T47D (cell line): ENCODE measurements at regions not wholly inside any gene's neighbourhood (a gene's known extent, or its start where the extent isn't known, plus 50 kb on each side); places are given as distances from the start of the nearest gene placed in this dataset.

Source experiments
- DNase-seq, 2 experiments: peaks; one replicate each; pipeline versions ENCODE4 v3.0.0 to v3.0.0-alpha.2; 2011 to 2012; ENCODE audit warnings: low read depth in 1 of 2, low spot score in 1 of 2
- JUND ChIP-seq: IDR thresholded peaks from 2 replicates; pipeline ENCODE4 v1.6.1; 2012; ENCODE audit warnings: low read depth
- in situ Hi-C: cut with HindIII; loops from 2 replicates; pipeline ENCODE4 v1.10.0; 2016; ENCODE audit warnings: low sequenced_read_pairs, low pct_unique_long_range_greater_than_20kb

DNA sequence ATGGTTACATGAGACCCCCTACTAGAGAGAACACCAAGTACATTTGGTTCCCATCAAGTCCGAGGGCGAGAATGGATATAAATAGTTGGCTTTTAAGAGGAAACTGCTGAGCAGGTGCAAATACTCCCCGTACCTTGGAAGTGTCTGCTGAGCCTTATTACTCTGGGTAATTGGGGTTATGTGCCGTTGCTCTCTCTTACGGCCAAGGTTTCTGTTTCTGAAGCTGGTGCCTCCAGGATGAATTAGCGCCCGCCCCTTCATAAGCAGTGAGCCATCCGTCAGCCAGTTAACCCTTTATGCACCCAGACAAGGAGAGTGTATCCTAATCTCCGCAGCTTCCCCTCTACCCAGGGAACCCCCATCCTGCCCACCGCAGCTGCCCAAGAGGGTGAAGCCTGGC, 90.4 kb upstream of the AJAP1 start:
- in situ Hi-C loops = no loop called here
- no peak for TF ChIP-seq JUND
- no peak for DNase-seq

DNA sequence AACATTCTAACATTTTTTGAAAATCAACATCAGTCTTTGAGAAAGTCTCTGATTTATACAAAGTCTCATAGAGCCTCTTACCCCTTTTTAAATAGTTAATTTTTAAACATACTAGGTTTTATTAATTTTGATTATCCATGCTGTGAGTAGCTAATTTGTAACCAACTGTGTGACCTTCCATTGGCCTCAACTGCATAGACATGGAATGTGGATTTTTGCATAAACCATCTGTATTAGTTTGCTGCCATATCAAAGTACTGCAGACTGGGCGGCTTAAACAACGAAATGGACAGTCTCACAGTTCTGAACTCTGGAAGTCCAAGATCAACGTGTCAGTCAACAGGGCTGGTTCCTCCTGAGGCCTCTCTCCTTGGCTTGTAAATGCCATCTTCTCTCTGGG, 89.2 kb upstream of the AJAP1 start:
- no peak for DNase-seq
- no peak for TF ChIP-seq JUND

DNA sequence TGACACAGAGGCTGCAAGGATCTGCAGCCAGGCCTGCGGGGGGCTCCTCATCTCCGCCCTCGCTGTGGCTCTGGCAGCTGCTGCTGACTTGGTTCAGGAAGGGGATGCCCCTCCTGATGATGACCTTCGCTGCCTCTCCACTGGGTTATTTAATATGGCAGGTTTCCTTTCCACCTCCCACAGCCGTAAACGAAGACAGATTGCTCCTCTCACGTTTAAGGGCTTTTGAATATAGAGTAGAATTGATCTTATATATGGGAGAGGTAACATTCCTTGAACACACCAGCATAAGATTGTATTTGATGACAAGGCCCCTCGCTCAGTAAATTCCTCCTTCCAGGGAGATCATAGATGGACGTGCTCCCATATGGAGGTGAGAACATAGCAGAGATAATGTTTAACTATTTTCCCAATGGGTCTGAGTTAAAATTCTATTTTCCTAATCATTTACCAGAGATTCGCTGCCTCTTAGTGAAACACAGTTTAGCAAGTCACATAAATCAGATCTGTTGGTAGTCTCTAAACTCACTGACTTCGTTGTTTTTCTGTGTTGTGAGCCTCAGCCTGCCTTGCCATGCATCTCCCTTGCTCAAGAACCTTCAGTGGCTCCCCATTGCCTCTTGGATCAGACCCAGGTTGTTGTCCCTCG, 88.5 kb upstream of the AJAP1 start:
- DNase-seq = no peak
- TF ChIP-seq JUND = no peak
- in situ Hi-C loops = no loop called here

More for the DNA sequence above, 89.2 kb upstream of the AJAP1 start:
- in situ Hi-C loops = no loop called here

DNA sequence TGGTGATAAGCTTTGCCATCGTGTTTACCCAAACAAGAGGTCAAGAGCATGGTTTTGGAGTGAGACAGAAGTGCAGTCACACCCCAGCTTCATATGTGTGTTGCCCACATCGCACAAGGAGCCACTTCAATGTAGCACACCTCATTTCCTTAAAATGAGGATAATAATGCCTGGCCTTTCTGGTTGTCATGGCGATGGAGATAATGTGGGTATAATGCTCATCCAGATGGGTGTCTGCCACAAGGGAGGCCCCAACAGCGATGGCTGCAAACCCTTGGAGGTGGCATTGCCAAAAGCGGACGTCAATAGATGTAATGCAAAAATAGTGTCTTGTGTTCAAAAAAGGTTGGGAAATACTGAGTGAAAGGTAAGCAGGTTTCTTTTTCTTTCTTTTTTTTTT, 83.1 kb upstream of the AJAP1 start:
- in situ Hi-C loops = no loop called here
- DNase-seq = no peak
- TF ChIP-seq JUND = no peak

DNA sequence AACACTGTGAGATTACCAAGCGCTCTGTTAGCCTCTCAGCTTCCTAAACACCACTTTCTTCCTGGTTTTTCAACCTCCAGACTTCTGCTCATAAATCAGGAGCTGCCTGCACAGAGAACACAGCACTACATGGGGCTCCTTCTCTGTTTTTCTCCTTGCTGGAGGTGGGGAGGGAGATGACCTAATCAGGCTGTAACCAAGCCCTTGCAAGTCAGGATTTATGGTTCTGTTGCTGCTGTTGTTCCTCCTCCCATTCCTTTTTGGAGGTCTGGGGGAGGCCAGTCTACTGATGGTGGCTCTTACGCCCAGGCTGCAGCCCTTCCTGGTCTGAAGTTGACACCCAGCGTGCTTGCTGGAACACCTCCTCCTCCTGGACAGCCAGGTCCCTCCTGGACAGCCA, 80.9 kb upstream of the AJAP1 start:
- in situ Hi-C loops = no loop called here

DNA sequence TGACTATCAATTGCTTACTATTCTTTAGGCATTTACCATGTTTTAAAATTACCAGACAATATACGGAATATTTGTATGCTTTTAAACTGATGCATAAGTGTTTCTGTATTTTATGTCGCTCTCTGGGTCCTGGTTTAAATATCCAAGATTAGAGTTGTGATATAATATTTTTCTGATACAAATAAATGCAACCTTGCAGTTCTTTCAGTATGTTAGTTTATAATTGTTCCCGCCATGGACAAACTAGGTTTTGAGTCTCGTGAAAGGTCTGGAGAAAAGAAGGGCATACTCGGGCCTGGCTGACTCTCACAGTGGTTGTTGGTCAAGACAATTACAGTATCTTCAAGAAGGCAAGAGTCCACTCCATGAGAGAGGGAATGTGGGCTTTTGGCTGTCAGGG, 72.6 kb upstream of the AJAP1 start:
- TF ChIP-seq JUND = no peak
- no peak for DNase-seq
- in situ Hi-C loops = no loop called here

More for the DNA sequence above, 80.9 kb upstream of the AJAP1 start:
- no peak for TF ChIP-seq JUND
- no peak for DNase-seq

DNA sequence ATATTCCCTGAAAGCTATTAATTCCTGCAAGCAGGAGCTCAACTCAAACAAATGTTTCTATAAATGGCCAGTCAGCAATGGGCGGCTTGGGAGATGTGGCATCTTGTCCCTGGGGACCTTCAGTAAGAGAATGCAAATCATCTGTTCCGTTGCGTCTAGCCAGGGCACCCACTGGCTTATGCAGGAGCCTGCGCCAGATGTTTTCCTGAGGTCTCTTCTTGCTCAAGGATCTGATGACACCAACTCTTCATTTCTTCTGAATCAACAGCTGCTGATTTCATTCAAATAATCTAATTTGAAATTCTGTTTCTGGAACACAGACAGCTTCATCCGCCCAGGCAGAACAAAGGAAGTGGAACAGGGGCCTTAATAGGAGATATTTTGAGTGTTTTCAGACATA, 70.0 kb upstream of the AJAP1 start:
- in situ Hi-C loops = no loop called here
- TF ChIP-seq JUND = no peak
- no peak for DNase-seq

DNA sequence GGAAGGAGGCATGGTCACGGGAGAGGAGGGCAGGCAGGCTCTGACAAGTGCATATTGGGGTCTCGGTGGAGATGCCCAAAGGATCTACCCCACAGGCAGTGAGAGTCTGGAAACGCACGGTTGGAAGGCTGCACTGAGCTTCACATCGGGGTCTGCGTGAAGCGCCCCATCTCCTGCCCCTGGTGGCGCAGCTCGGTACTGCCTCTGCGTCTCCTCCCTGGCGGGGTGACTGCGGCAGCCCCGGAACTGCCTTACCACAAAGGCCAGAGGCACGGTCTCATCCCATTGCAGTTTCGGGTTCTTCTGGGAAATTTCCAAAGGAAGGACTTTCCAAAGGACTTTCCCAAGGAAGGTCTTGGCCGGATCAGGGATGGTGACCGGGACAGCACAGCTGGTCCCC, 69.2 kb upstream of the AJAP1 start:
- no peak for TF ChIP-seq JUND
- DNase-seq = no peak
- in situ Hi-C loops = no loop called here

DNA sequence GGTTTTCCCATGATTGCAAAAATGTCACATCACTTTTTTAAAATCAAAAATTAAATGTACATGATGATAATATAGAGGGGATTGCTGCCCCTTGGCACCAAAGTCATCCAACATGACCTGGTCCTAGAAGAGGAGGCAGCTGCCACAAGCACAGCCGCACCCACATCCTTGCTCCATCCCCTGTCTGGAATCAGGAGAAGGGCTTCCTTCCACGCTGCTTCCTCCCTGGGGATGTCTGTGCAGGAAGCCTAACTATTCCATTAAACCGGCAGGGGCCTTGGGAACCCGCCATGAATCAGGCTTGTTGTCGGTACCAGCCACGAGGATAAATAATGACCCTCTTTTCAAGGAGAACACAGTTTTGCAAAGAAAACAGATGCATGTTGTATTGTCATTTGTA, 68.7 kb upstream of the AJAP1 start:
- DNase-seq = no peak
- TF ChIP-seq JUND = no peak
- in situ Hi-C loops = no loop called here

DNA sequence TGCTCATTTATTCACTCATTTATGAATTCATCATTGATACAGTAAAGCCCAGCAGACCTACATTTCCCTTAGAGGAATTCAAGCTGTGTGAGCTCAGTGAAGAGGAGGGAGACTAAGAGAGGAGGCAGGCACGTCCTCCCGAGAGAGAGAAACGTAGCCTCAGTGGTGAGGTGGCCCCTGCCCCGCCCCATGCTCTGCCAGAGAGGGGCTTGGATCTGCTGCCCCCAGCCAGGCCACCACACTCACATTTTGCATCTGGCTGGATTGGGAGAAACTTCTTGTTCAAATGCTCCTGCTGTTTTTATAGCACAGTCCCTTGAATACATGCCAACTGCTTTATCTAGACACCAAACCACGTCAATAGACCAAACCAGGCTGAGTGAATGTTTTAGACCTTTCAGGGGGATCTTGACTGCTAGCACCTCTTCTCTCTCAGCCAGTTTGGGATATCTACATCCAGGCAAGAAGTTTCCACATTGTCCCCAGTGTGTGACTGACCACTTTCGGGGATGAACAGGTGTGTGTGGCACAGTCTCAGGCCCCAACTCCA, 67.7 kb upstream of the AJAP1 start:
- no peak for DNase-seq
- no peak for TF ChIP-seq JUND
- in situ Hi-C loops = no loop called here

DNA sequence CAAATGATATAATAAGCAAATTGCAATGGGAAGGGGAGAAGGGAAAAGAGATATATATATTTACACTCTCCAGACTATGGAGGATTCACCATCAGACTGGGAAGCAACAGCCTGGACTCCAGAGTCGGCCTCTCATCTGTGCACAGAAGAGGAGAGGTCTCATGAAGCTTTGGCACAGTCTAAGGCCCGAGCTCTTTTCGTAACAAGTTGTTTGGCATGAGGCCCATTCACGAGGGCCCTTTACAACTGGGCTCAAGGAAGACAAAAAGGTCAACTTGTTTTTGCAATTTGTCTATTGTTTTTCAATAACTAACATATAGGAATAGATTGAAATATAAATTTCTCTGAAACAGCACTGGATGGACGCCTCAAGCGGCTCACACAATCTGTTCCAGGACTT, 66.7 kb upstream of the AJAP1 start:
- no peak for DNase-seq
- in situ Hi-C loops = no loop called here
- TF ChIP-seq JUND = no peak

DNA sequence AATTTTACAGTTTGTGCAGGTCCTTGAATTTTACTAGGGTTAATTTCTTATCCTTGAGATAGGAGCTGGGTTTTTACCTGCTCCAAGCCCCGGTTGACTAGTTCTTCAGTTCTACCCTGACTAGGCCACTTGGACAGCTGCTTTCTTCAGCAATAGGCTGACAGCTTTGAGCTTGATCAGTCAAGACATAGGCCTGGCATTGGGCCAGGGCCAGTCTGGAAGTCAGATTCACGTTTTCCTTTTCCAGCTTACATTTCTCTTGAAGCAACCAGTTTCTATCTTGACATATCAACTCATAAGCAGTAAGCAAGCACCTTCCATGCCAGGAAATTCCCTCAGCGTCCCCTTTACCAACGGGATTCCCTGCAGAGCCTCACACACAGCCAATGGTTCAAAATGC, 63.7 kb upstream of the AJAP1 start:
- no peak for DNase-seq
- in situ Hi-C loops = no loop called here
- no peak for TF ChIP-seq JUND

DNA sequence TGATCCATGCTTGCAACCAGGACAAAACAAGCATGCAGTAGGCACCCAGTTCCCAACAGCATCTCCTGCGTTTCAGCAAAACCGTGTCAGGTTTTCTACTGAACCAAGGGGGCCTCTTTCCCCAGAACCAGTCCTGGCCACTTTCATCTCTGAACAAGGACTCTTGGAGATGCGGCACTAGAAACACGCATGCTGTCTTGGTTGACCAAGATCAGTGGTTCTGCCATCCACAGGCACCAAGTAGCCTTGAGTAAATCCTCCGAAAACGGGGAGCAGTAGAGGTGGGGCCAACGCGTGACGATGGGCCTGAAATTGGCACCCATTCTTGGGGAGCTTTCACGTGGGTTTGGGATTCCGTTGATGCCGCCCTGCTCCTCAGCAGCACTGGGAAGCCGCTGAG, 62.5 kb upstream of the AJAP1 start:
- TF ChIP-seq JUND = no peak
- DNase-seq = no peak
- in situ Hi-C loops = no loop called here

DNA sequence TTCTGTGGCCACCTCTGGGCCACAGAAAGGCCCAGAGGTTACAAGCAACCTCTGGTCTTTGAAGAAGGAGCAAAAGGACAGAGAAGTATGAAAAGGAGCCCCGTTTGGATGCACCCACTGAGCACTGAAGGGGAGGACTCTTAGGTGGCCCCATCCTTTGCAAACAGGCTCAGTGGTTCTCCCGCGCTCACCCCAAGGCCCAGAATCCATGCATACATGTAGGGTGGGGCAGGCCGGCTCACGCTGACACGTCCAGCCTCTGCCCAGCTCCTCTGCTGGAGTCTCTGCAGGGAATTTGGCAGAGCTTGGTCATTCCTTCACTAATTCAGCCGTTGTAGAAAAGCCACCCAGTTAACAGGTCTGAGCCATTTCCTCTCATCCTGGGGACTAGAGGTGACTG, 61.3 kb upstream of the AJAP1 start:
- TF ChIP-seq JUND = no peak
- no peak for DNase-seq
- in situ Hi-C loops = no loop called here
